ENCODE measurements at regions not wholly inside any gene's neighbourhood (a gene's known extent, or its start where the extent isn't known, plus 50 kb on each side); places are given as distances from the start of the nearest gene placed in this dataset.

- 79 to 80% methylated on average over 2 of the region's 2 CpGs for WGBS, 2 donors
- intact Hi-C loops (cut with DNase I) = no loop called here
- H3K4me3 ChIP-seq (replicated peaks in 1 of 3) = no peak overlapping the region
- no peaks in the 10 kb centered on the region for H3K9me3 ChIP-seq
- no peak for DNase-seq
- no peaks in the 10 kb centered on the region for H3K27me3 ChIP-seq
- TF ChIP-seq CTCF (IDR thresholded peaks at IDR 0.05) (no peak), POLR2A (IDR thresholded peaks at IDR 0.05) (no peak)
- no peaks in the 10 kb centered on the region for H3K36me3 ChIP-seq
- H3K4me1 ChIP-seq = no peaks in the 10 kb centered on the region
- no peak overlapping the region for H3K27ac ChIP-seq
These were observed 57.7 kb upstream of the OSR1 start for GRCh38 chr2:19416083-19416482.

GRCh38 chr2:19409046-19409445 is 50.6 kb upstream of the OSR1 start:
- Histone ChIP-seq H3K4me3 (replicated peaks in 1 of 3) (no peak overlapping the region), H3K27ac (no peak overlapping the region), H3K36me3 (no peaks in the 10 kb centered on the region), H3K9me3 (no peaks in the 10 kb centered on the region), H3K4me1 (no peaks in the 10 kb centered on the region), H3K27me3 (no peaks in the 10 kb centered on the region)
- DNase-seq = no peak
- 63 to 67% methylated on average over 2 of the region's 2 CpGs for WGBS, 2 donors
- TF ChIP-seq POLR2A (IDR thresholded peaks at IDR 0.05) (no peak), CTCF (IDR thresholded peaks at IDR 0.05) (no peak)
- intact Hi-C loops (cut with DNase I) = no loop called here

- no peak for DNase-seq
- no peak overlapping the region for H3K4me3 ChIP-seq (replicated peaks in 1 of 3)
- H3K36me3 ChIP-seq = no peaks in the 10 kb centered on the region
- TF ChIP-seq CTCF (IDR thresholded peaks at IDR 0.05) (no peak), POLR2A (IDR thresholded peaks at IDR 0.05) (no peak)
- H3K27me3 ChIP-seq = no peaks in the 10 kb centered on the region
- no peak overlapping the region for H3K27ac ChIP-seq
- intact Hi-C loops (cut with DNase I) = no loop called here
- H3K4me1 ChIP-seq = no peaks in the 10 kb centered on the region
- no peaks in the 10 kb centered on the region for H3K9me3 ChIP-seq
These were observed 50.2 kb upstream of the OSR1 start for GRCh38 chr2:19408592-19408991.
